Duodenal mucosa (tissue), 2 donors: ENCODE measurements at regions not wholly inside any gene's neighbourhood (a gene's known extent, or its start where the extent isn't known, plus 50 kb on each side); places are given as distances from the start of the nearest gene placed in this dataset.

Source experiments
- H3K27ac ChIP-seq: one replicate; pipeline ENCODE4 v1.7.0; 2013; ENCODE audit warnings: low read depth, low read length
- H3K27me3 ChIP-seq, 2 donors: one replicate each; pipeline ENCODE4 v1.7.0; 2013; ENCODE audit warnings: low read length in 2 of 2, control low read depth in 1 of 2; ENCODE audit not compliant: insufficient read depth in 2 of 2, control insufficient read depth in 1 of 2
- H3K36me3 ChIP-seq, 2 donors: one replicate each; pipeline ENCODE4 v1.7.0; 2013; ENCODE audit warnings: low read length in 2 of 2, control low read depth in 1 of 2; ENCODE audit not compliant: insufficient read depth in 2 of 2, control insufficient read depth in 1 of 2
- H3K4me1 ChIP-seq, 2 donors: one replicate each; pipeline ENCODE4 v1.7.0; 2013; ENCODE audit warnings: low read length in 2 of 2, control low read depth in 1 of 2; ENCODE audit not compliant: insufficient read depth in 2 of 2, control insufficient read depth in 1 of 2
- H3K4me3 ChIP-seq, 2 donors: one replicate each; pipeline ENCODE4 v1.7.0; 2013; ENCODE audit warnings: low read length in 2 of 2, low read depth in 1 of 2
- H3K9ac ChIP-seq, 2 donors: one replicate each; pipeline ENCODE4 v1.7.0; 2013; ENCODE audit warnings: low read length in 2 of 2, low read depth in 1 of 2
- H3K9me3 ChIP-seq, 2 donors: one replicate each; pipeline ENCODE4 v1.7.0; 2013; ENCODE audit warnings: low read length in 2 of 2, control low read depth in 1 of 2; ENCODE audit not compliant: control insufficient read depth in 1 of 2

- Histone ChIP-seq H3K4me3 (no peak overlapping the region), H3K27me3 (no peaks in the 10 kb centered on the region), H3K27ac (no peak overlapping the region), H3K4me1 (no peaks in the 10 kb centered on the region), H3K36me3 (no peaks in the 10 kb centered on the region), H3K9me3 (no peaks in the 10 kb centered on the region), H3K9ac (no peak overlapping the region)
Measured at GRCh38 chr22:26996154-26996553, 338.8 kb downstream of the MIAT start.

GRCh38 chr22:26998129-26998528, 340.7 kb downstream of the MIAT start:
- Histone ChIP-seq H3K4me3 (no peak overlapping the region), H3K9me3 (no peaks in the 10 kb centered on the region), H3K27me3 (no peaks in the 10 kb centered on the region), H3K27ac (no peak overlapping the region), H3K9ac (no peak overlapping the region), H3K36me3 (no peaks in the 10 kb centered on the region), H3K4me1 (no peaks in the 10 kb centered on the region)

GRCh38 chr22:26998716-26999115, 341.3 kb downstream of the MIAT start:
- no peak overlapping the region for H3K27ac ChIP-seq
- H3K4me3 ChIP-seq, result no peak overlapping the region
- no peaks in the 10 kb centered on the region for H3K27me3 ChIP-seq
- H3K36me3 ChIP-seq, result no peaks in the 10 kb centered on the region
- H3K4me1 ChIP-seq, result no peaks in the 10 kb centered on the region
- no peaks in the 10 kb centered on the region for H3K9me3 ChIP-seq
- H3K9ac ChIP-seq, result no peak overlapping the region

- no peak overlapping the region for H3K9ac ChIP-seq
- H3K4me3 ChIP-seq, result no peak overlapping the region
- H3K4me1 ChIP-seq, result no peaks in the 10 kb centered on the region
- H3K9me3 ChIP-seq, result no peaks in the 10 kb centered on the region
- no peaks in the 10 kb centered on the region for H3K36me3 ChIP-seq
- H3K27ac ChIP-seq, result no peak overlapping the region
- H3K27me3 ChIP-seq, result no peaks in the 10 kb centered on the region
Measured at GRCh38 chr22:27003297-27003696, 345.9 kb downstream of the MIAT start.

GRCh38 chr22:27004434-27004833, 347.0 kb downstream of the MIAT start:
- H3K36me3 ChIP-seq, result no peaks in the 10 kb centered on the region
- H3K9me3 ChIP-seq, result no peaks in the 10 kb centered on the region
- no peak overlapping the region for H3K9ac ChIP-seq
- no peaks in the 10 kb centered on the region for H3K27me3 ChIP-seq
- H3K4me3 ChIP-seq, result no peak overlapping the region
- H3K4me1 ChIP-seq, result no peaks in the 10 kb centered on the region
- H3K27ac ChIP-seq, result no peak overlapping the region

- H3K27ac ChIP-seq, result no peak overlapping the region
- no peak overlapping the region for H3K4me3 ChIP-seq
- H3K9me3 ChIP-seq, result no peaks in the 10 kb centered on the region
- H3K36me3 ChIP-seq, result no peaks in the 10 kb centered on the region
- peaks cover 0 to 5% of the 10 kb centered on the region in 2 donors for H3K27me3 ChIP-seq
- no peak overlapping the region for H3K9ac ChIP-seq
- H3K4me1 ChIP-seq, result no peaks in the 10 kb centered on the region
Measured at GRCh38 chr22:27008454-27008853, 351.1 kb downstream of the MIAT start.

- H3K9me3 ChIP-seq, result no peaks in the 10 kb centered on the region
- H3K4me1 ChIP-seq, result no peaks in the 10 kb centered on the region
- no peak overlapping the region for H3K4me3 ChIP-seq
- H3K9ac ChIP-seq, result no peak overlapping the region
- no peaks in the 10 kb centered on the region for H3K36me3 ChIP-seq
- peaks cover 0 to 5% of the 10 kb centered on the region in 2 donors for H3K27me3 ChIP-seq
- H3K27ac ChIP-seq, result no peak overlapping the region
Measured at GRCh38 chr22:27011133-27011532, 353.7 kb downstream of the MIAT start.

- H3K9ac ChIP-seq, result no peak overlapping the region
- no peaks in the 10 kb centered on the region for H3K9me3 ChIP-seq
- H3K27ac ChIP-seq, result no peak overlapping the region
- H3K36me3 ChIP-seq, result no peaks in the 10 kb centered on the region
- no peak overlapping the region for H3K4me3 ChIP-seq
- peaks cover 0 to 5% of the 10 kb centered on the region in 2 donors for H3K27me3 ChIP-seq
- no peaks in the 10 kb centered on the region for H3K4me1 ChIP-seq
Measured at GRCh38 chr22:27011717-27012116, 354.3 kb downstream of the MIAT start.

GRCh38 chr22:27019827-27020226, 362.4 kb downstream of the MIAT start:
- H3K4me1 ChIP-seq, result no peaks in the 10 kb centered on the region
- H3K27ac ChIP-seq, result no peak overlapping the region
- no peaks in the 10 kb centered on the region for H3K9me3 ChIP-seq
- no peaks in the 10 kb centered on the region for H3K36me3 ChIP-seq
- H3K9ac ChIP-seq, result no peak overlapping the region
- peaks cover 3 to 16% of the 10 kb centered on the region in 2 donors for H3K27me3 ChIP-seq
- no peak overlapping the region for H3K4me3 ChIP-seq

- no peaks in the 10 kb centered on the region for H3K9me3 ChIP-seq
- no peak overlapping the region for H3K9ac ChIP-seq
- H3K4me1 ChIP-seq, result no peaks in the 10 kb centered on the region
- no peaks in the 10 kb centered on the region for H3K36me3 ChIP-seq
- H3K27ac ChIP-seq, result no peak overlapping the region
- peaks cover 3 to 16% of the 10 kb centered on the region in 2 donors for H3K27me3 ChIP-seq
- H3K4me3 ChIP-seq, result no peak overlapping the region
Measured at GRCh38 chr22:27022274-27022895, 365.0 kb downstream of the MIAT start.
